ENCODE measurements at regions not wholly inside any gene's neighbourhood (a gene's known extent, or its start where the extent isn't known, plus 50 kb on each side); places are given as distances from the start of the nearest gene placed in this dataset.
"Not testable (repeated sequence)": the region's sequence is repeated elsewhere in the genome, so short reads cannot be mapped to it uniquely, and the experiment has no call there.

GRCh38 chr4:12635629-12636028 is 848.5 kb downstream of the RAB28 start:
- Mint-ChIP-seq H3K4me3 (no peak overlapping the region), H3K27ac (no peak overlapping the region), H3K4me1 (ENCODE audit: low read depth in 2 of 2) (no peaks in the 10 kb centered on the region), H3K9me3 (no peaks in the 10 kb centered on the region), H3K36me3 (ENCODE audit: insufficient read depth) (no peaks in the 10 kb centered on the region), H3K27me3 (no peaks in the 10 kb centered on the region)
- no peak for ATAC-seq (replicated peaks)
- DNase-seq: no peak

- no peaks in the 10 kb centered on the region for H3K9me3 Mint-ChIP-seq
These were observed 851.0 kb downstream of the RAB28 start for GRCh38 chr4:12633053-12633651.

GRCh38 chr4:12615822-12616221 is 868.3 kb downstream of the RAB28 start:
- Mint-ChIP-seq H3K4me3 (no peak overlapping the region), H3K27ac (no peak overlapping the region)
- no peak for ATAC-seq (replicated peaks)

More at GRCh38 chr4:12633053-12633651, 851.0 kb downstream of the RAB28 start:
- peak; percentile 42 to 55 (median 47) for DNase-seq
- H3K36me3 Mint-ChIP-seq (ENCODE audit: insufficient read depth): no peaks in the 10 kb centered on the region
- H3K27ac Mint-ChIP-seq: no peak overlapping the region
- H3K4me3 Mint-ChIP-seq: no peak overlapping the region
- ATAC-seq (replicated peaks): peak; percentile 54
- H3K4me1 Mint-ChIP-seq (ENCODE audit: low read depth in 2 of 2): no peaks in the 10 kb centered on the region
- H3K27me3 Mint-ChIP-seq: peaks cover 0 to 4% of the 10 kb centered on the region in 2 donors

GRCh38 chr4:12612876-12613275 is 871.3 kb downstream of the RAB28 start:
- DNase-seq (no peak), ATAC-seq (replicated peaks) (no peak)
- H3K4me1 Mint-ChIP-seq (ENCODE audit: low read depth in 2 of 2): no peaks in the 10 kb centered on the region
- H3K4me3 Mint-ChIP-seq: no peak overlapping the region
- H3K36me3 Mint-ChIP-seq (ENCODE audit: insufficient read depth): no peaks in the 10 kb centered on the region
- H3K27me3 Mint-ChIP-seq: no peaks in the 10 kb centered on the region
- H3K27ac Mint-ChIP-seq: no peak overlapping the region
- no peaks in the 10 kb centered on the region for H3K9me3 Mint-ChIP-seq

More at GRCh38 chr4:12615822-12616221, 868.3 kb downstream of the RAB28 start:
- DNase-seq: no peak
- Mint-ChIP-seq H3K4me1 (ENCODE audit: low read depth in 2 of 2) (no peaks in the 10 kb centered on the region), H3K27me3 (no peaks in the 10 kb centered on the region), H3K9me3 (no peaks in the 10 kb centered on the region), H3K36me3 (ENCODE audit: insufficient read depth) (no peaks in the 10 kb centered on the region)

- not testable (repeated sequence) for H3K27me3 Mint-ChIP-seq; H3K27ac Mint-ChIP-seq; DNase-seq; H3K4me3 Mint-ChIP-seq; H3K36me3 Mint-ChIP-seq (ENCODE audit: insufficient read depth); ATAC-seq (replicated peaks); H3K4me1 Mint-ChIP-seq (ENCODE audit: low read depth in 2 of 2); H3K9me3 Mint-ChIP-seq
These were observed 874.8 kb downstream of the RAB28 start for GRCh38 chr4:12609212-12609875.

- DNase-seq: no peak
- no peaks in the 10 kb centered on the region for H3K36me3 Mint-ChIP-seq (ENCODE audit: insufficient read depth)
- H3K27ac Mint-ChIP-seq: no peak overlapping the region
- peaks cover 7 to 28% of the 10 kb centered on the region in 2 donors for H3K9me3 Mint-ChIP-seq
- H3K4me1 Mint-ChIP-seq (ENCODE audit: low read depth in 2 of 2): no peaks in the 10 kb centered on the region
- no peaks in the 10 kb centered on the region for H3K27me3 Mint-ChIP-seq
- no peak for ATAC-seq (replicated peaks)
- H3K4me3 Mint-ChIP-seq: no peak overlapping the region
These were observed 888.2 kb downstream of the RAB28 start for GRCh38 chr4:12595986-12596385.

GRCh38 chr4:12595489-12595888 is 888.7 kb downstream of the RAB28 start:
- DNase-seq (no peak), ATAC-seq (replicated peaks) (no peak)
- H3K4me1 Mint-ChIP-seq (ENCODE audit: low read depth in 2 of 2): no peaks in the 10 kb centered on the region
- no peak overlapping the region for H3K27ac Mint-ChIP-seq
- no peaks in the 10 kb centered on the region for H3K36me3 Mint-ChIP-seq (ENCODE audit: insufficient read depth)
- H3K9me3 Mint-ChIP-seq: peaks cover 7 to 28% of the 10 kb centered on the region in 2 donors
- H3K4me3 Mint-ChIP-seq: no peak overlapping the region
- no peaks in the 10 kb centered on the region for H3K27me3 Mint-ChIP-seq

GRCh38 chr4:12588582-12588981 is 895.6 kb downstream of the RAB28 start:
- no peaks in the 10 kb centered on the region for H3K9me3 Mint-ChIP-seq
- no peaks in the 10 kb centered on the region for H3K36me3 Mint-ChIP-seq (ENCODE audit: insufficient read depth)
- H3K27ac Mint-ChIP-seq: no peak overlapping the region
- H3K4me1 Mint-ChIP-seq (ENCODE audit: low read depth in 2 of 2): no peaks in the 10 kb centered on the region
- no peaks in the 10 kb centered on the region for H3K27me3 Mint-ChIP-seq
- DNase-seq (no peak), ATAC-seq (replicated peaks) (no peak)
- no peak overlapping the region for H3K4me3 Mint-ChIP-seq

- H3K9me3 Mint-ChIP-seq: peaks cover 0 to 6% of the 10 kb centered on the region in 2 donors
- H3K27ac Mint-ChIP-seq: no peak overlapping the region
- H3K27me3 Mint-ChIP-seq: no peaks in the 10 kb centered on the region
These were observed 897.7 kb downstream of the RAB28 start for GRCh38 chr4:12586242-12587006.

GRCh38 chr4:12584116-12584875 is 899.8 kb downstream of the RAB28 start:
- Mint-ChIP-seq H3K4me1 (ENCODE audit: low read depth in 2 of 2) (no peaks in the 10 kb centered on the region), H3K4me3 (no peak overlapping the region), H3K27me3 (no peaks in the 10 kb centered on the region)

More at GRCh38 chr4:12586242-12587006, 897.7 kb downstream of the RAB28 start:
- no peaks in the 10 kb centered on the region for H3K4me1 Mint-ChIP-seq (ENCODE audit: low read depth in 2 of 2)
- ATAC-seq (replicated peaks): no peak
- no peaks in the 10 kb centered on the region for H3K36me3 Mint-ChIP-seq (ENCODE audit: insufficient read depth)
- H3K4me3 Mint-ChIP-seq: no peak overlapping the region
- no peak for DNase-seq

GRCh38 chr4:12583275-12583674 is 900.9 kb downstream of the RAB28 start:
- H3K27me3 Mint-ChIP-seq: no peaks in the 10 kb centered on the region
- no peak overlapping the region for H3K4me3 Mint-ChIP-seq
- ATAC-seq (replicated peaks) (no peak), DNase-seq (no peak)
- peaks cover 0 to 9% of the 10 kb centered on the region in 2 donors for H3K9me3 Mint-ChIP-seq
- H3K27ac Mint-ChIP-seq: no peak overlapping the region
- no peaks in the 10 kb centered on the region for H3K4me1 Mint-ChIP-seq (ENCODE audit: low read depth in 2 of 2)
- H3K36me3 Mint-ChIP-seq (ENCODE audit: insufficient read depth): no peaks in the 10 kb centered on the region

More at GRCh38 chr4:12584116-12584875, 899.8 kb downstream of the RAB28 start:
- no peaks in the 10 kb centered on the region for H3K36me3 Mint-ChIP-seq (ENCODE audit: insufficient read depth)
- no peak for ATAC-seq (replicated peaks)
- no peak overlapping the region for H3K27ac Mint-ChIP-seq
- DNase-seq: no peak
- H3K9me3 Mint-ChIP-seq: peaks cover 0 to 7% of the 10 kb centered on the region in 2 donors

- no peak for ATAC-seq (replicated peaks)
- DNase-seq: no peak
- H3K27ac Mint-ChIP-seq: no peak overlapping the region
- H3K27me3 Mint-ChIP-seq: no peaks in the 10 kb centered on the region
- H3K9me3 Mint-ChIP-seq: peaks cover 0 to 10% of the 10 kb centered on the region in 2 donors
- no peak overlapping the region for H3K4me3 Mint-ChIP-seq
- H3K36me3 Mint-ChIP-seq (ENCODE audit: insufficient read depth): no peaks in the 10 kb centered on the region
- no peaks in the 10 kb centered on the region for H3K4me1 Mint-ChIP-seq (ENCODE audit: low read depth in 2 of 2)
These were observed 903.4 kb downstream of the RAB28 start for GRCh38 chr4:12580787-12581186.

GRCh38 chr4:12579172-12579571 is 905.0 kb downstream of the RAB28 start:
- Mint-ChIP-seq H3K36me3 (ENCODE audit: insufficient read depth) (no peaks in the 10 kb centered on the region), H3K4me3 (no peak overlapping the region), H3K9me3 (peaks cover 0 to 14% of the 10 kb centered on the region in 2 donors), H3K4me1 (ENCODE audit: low read depth in 2 of 2) (no peaks in the 10 kb centered on the region), H3K27ac (no peak overlapping the region), H3K27me3 (no peaks in the 10 kb centered on the region)
- DNase-seq (no peak), ATAC-seq (replicated peaks) (no peak)
